HepG2 (cell line): ENCODE measurements at regions not wholly inside any gene's neighbourhood (a gene's known extent, or its start where the extent isn't known, plus 50 kb on each side); places are given as distances from the start of the nearest gene placed in this dataset.

Source experiments
- ATAC-seq: fragments of 200-7000 bp; cut with Tn5 transposase; 3 replicates; pipeline ENCODE4 v1.9.1; 2020; ENCODE audit warnings: mild to moderate bottlenecking, moderate library complexity
- BruUV-seq: library from RNA; stranded (reverse); fragments of 400-500 nt; replicated peaks from 2 replicates; lab custom pipeline; 2021; lab: Mats Ljungman, UMichigan
- CTCF ChIA-PET: fragments of 300-600 bp; formaldehyde crosslinking; extraction: SDS; loops from one replicate; lab custom pipeline; 2021; ENCODE audit warnings: low total read pairs, inconsistent platforms, low intra/inter-chr PET ratio; lab: Yijun Ruan, JAX
- POLR2A ChIA-PET: fragments of 350-600 bp; sonication (Branson Sonifier 250); formaldehyde crosslinking; loops from one replicate; lab custom pipeline; 2020; ENCODE audit warnings: antibody characterized with exemption, inconsistent platforms; lab: Yijun Ruan, JAX
- DNase-seq: peaks from one replicate; pipeline ENCODE4 v3.0.0-alpha.2; 2015; ENCODE audit warnings: low spot score
- FAIRE-seq: peaks from 3 replicates; lab custom pipeline; 2011; peaks lifted over from hg19 to GRCh38; lab: Jason Lieb, UNC
- H2AFZ ChIP-seq: one replicate; pipeline ENCODE4 v1.6.1; 2011; ENCODE audit warnings: low read length, inconsistent platforms
- H3K27ac ChIP-seq: fragments of 300-600 bp; 3 replicates; pipeline ENCODE4 v1.8.0; 2011; ENCODE audit warnings: mixed run types, mild to moderate bottlenecking, mixed read lengths, low read length, inconsistent platforms; ENCODE audit not compliant: insufficient read depth; ENCODE audit errors: extremely low read length
- H3K27me3 ChIP-seq, 2 experiments: fragments of 200-600 bp in 1 of 2; 2 replicates in 1 of 2; 3 replicates in 1 of 2; pipeline versions ENCODE4 v1.6.0 to v1.8.0; 2011; ENCODE audit warnings: low read length in 2 of 2, mild to moderate bottlenecking in 2 of 2, moderate library complexity in 2 of 2, inconsistent platforms in 1 of 2; ENCODE audit not compliant: insufficient read depth in 2 of 2, control insufficient read depth in 1 of 2
- H3K36me3 ChIP-seq, 2 experiments: fragments of 200-600 bp in 1 of 2; replicated peaks in 1 of 2; 2 replicates in 1 of 2; 3 replicates in 1 of 2; pipeline versions ENCODE4 v1.5.1 to v1.8.0; 2011; ENCODE audit warnings: low read length in 2 of 2, inconsistent platforms in 1 of 2; ENCODE audit not compliant: insufficient read depth in 2 of 2, control insufficient read depth in 1 of 2
- H3K4me1 ChIP-seq: 2 replicates; pipeline ENCODE4 v1.5.1; 2012; ENCODE audit warnings: low read length, inconsistent platforms; ENCODE audit not compliant: insufficient read depth
- H3K4me2 ChIP-seq: 2 replicates; pipeline ENCODE4 v1.6.0; 2011; ENCODE audit warnings: low read depth, low read length, inconsistent platforms
- H3K4me3 ChIP-seq, 3 experiments: fragments of 200-600 bp in 1 of 3; sonication (generic), shearing (Covaris generic) in 1 of 3; replicated peaks in 1 of 3; 2 replicates each; pipeline ENCODE4 v1.5.1; 2011 to 2016; ENCODE audit warnings: low read length in 3 of 3, inconsistent platforms in 2 of 3, low read depth in 2 of 3, mild to moderate bottlenecking in 2 of 3, control low read depth in 1 of 3, mixed read lengths in 1 of 3; ENCODE audit not compliant: insufficient read depth in 1 of 3
- H3K79me2 ChIP-seq: one replicate; pipeline ENCODE4 v1.6.1; 2011; ENCODE audit warnings: low read length, inconsistent platforms; ENCODE audit not compliant: insufficient read depth
- H3K9ac ChIP-seq: 2 replicates; pipeline ENCODE4 v1.6.0; 2011; ENCODE audit warnings: mild to moderate bottlenecking, low read depth, low read length, inconsistent platforms; ENCODE audit not compliant: insufficient read depth
- H3K9me3 ChIP-seq: 2 replicates; pipeline ENCODE4 v1.5.1; 2012; ENCODE audit warnings: mild to moderate bottlenecking, low read length
- H4K20me1 ChIP-seq: 2 replicates; pipeline ENCODE4 v1.6.0; 2011; ENCODE audit warnings: inconsistent platforms, mild to moderate bottlenecking, low read length, moderate library complexity; ENCODE audit not compliant: insufficient read depth
- CREBL2 ChIP-seq: sonication (generic); formaldehyde crosslinking; IDR thresholded peaks from 2 replicates; pipeline ENCODE4 v1.8.1; 2023; ENCODE audit warnings: missing genetic modification reagents, mild to moderate bottlenecking, borderline replicate concordance
- KDM1A ChIP-seq: IDR thresholded peaks from 2 replicates; pipeline ENCODE4 v1.6.1; 2016; ENCODE audit warnings: missing compliant biosample characterization
- KMT2B ChIP-seq: IDR thresholded peaks from 2 replicates; pipeline ENCODE4 v1.6.1; 2016; ENCODE audit warnings: missing genetic modification reagents, missing compliant biosample characterization
- NFYC ChIP-seq: IDR thresholded peaks from 2 replicates; pipeline ENCODE4 v1.6.1; 2016; ENCODE audit warnings: missing genetic modification reagents, missing compliant biosample characterization
- TBX3 ChIP-seq: fragments of 450-650 bp; IDR thresholded peaks from 2 replicates; pipeline ENCODE4 v1.6.1; 2017; ENCODE audit warnings: antibody characterized with exemption, mild to moderate bottlenecking, inconsistent platforms, borderline replicate concordance
- ZNF670 ChIP-seq: sonication (generic); formaldehyde crosslinking; IDR thresholded peaks from 2 replicates; pipeline ENCODE4 v1.8.0; 2022; ENCODE audit warnings: mild to moderate bottlenecking, missing genetic modification reagents, borderline replicate concordance
- WGBS: methylation state at CpG from one replicate; pipeline ENCODE4 v1.1.6; 2017; ENCODE audit warnings: low lambda C conversion rate; 5-methylcytosine and 5-hydroxymethylcytosine counted together
- in situ Hi-C: cut with HindIII; loops from 2 replicates; pipeline ENCODE4 v1.10.0; 2017; ENCODE audit warnings: low pct_unique_long_range_greater_than_20kb; ENCODE audit not compliant: extremely low pct_ligation_motif_present
- intact Hi-C: fragments of 100-400 bp; cut with micrococcal nuclease; formaldehyde crosslinking; loops from one replicate; pipeline ENCODE4 v1.10.0; 2022; ENCODE audit not compliant: unreplicated experiment
- TF ChIP-seq, protein P1 (sequence below): sonication (generic); formaldehyde crosslinking; IDR thresholded peaks from 2 replicates; pipeline ENCODE4 v1.8.1; 2023; ENCODE audit warnings: mild to moderate bottlenecking, missing genetic modification reagents
- TF ChIP-seq, protein P2 (sequence below): sonication (generic); formaldehyde crosslinking; IDR thresholded peaks from 2 replicates; pipeline ENCODE4 v1.8.0; 2022; ENCODE audit warnings: mild to moderate bottlenecking, missing genetic modification reagents, borderline replicate concordance

DNA sequence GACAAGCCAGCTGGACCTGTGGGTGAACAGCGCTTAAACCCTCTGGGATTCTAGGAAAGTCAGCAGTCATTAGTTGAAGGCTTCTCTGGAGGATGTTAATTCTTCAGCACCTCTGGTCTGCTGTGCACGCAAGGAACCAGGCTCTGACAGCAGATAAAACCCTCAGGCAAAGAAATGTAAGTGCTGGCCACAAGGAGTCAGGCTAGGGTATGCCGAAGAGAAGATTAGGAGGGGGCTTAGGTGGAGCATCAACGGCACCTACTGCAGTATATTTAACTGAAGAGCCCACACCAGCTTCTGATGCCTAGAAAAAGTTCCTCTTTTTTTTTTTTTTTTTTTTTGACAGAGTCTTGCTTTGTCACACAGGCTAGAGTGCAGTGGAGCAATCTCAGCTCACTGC is 304.2 kb upstream of the MC4R start:
- Histone ChIP-seq H3K36me3 (no peaks in the 10 kb centered on the region), H3K9ac (no peak overlapping the region), H2AFZ (no peak overlapping the region)
- ChIA-PET CTCF (no interaction called here), POLR2A (no interaction called here)
- no TSS peak for BruUV-seq
- intact Hi-C loops = no loop called here
- TF ChIP-seq KDM1A (CRISPR knock-in tag) (no peak), CREBL2 (CRISPR knock-in tag) (no peak), TBX3 (no peak), NFYC (CRISPR knock-in tag) (no peak), KMT2B (CRISPR knock-in tag) (no peak), ZNF670 (CRISPR knock-in tag) (no peak)
- TF ChIP-seq, protein P1, sequence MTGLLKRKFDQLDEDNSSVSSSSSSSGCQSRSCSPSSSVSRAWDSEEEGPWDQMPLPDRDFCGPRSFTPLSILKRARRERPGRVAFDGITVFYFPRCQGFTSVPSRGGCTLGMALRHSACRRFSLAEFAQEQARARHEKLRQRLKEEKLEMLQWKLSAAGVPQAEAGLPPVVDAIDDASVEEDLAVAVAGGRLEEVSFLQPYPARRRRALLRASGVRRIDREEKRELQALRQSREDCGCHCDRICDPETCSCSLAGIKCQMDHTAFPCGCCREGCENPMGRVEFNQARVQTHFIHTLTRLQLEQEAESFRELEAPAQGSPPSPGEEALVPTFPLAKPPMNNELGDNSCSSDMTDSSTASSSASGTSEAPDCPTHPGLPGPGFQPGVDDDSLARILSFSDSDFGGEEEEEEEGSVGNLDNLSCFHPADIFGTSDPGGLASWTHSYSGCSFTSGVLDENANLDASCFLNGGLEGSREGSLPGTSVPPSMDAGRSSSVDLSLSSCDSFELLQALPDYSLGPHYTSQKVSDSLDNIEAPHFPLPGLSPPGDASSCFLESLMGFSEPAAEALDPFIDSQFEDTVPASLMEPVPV (CRISPR knock-in tag) = no peak
- TF ChIP-seq, protein P2, sequence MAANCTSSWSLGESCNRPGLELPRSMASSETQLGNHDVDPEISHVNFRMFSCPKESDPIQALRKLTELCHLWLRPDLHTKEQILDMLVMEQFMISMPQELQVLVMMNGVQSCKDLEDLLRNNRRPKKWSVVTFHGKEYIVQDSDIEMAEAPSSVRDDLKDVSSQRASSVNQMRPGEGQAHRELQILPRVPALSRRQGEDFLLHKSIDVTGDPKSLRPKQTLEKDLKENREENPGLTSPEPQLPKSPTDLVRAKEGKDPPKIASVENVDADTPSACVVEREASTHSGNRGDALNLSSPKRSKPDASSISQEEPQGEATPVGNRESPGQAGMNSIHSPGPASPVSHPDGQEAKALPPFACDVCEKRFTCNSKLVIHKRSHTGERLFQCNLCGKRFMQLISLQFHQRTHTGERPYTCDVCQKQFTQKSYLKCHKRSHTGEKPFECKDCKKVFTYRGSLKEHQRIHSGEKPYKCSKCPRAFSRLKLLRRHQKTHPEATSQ (CRISPR knock-in tag) = no peak
- TF ChIP-seq, all 625 proteins: peak for 0
- no peak for DNase-seq
- H3K4me3 ChIP-seq = no peak overlapping the region
- H3K9me3 ChIP-seq = no peaks in the 10 kb centered on the region
- 13% methylated on average over 4 of the region's 4 CpGs for WGBS
- no peak for FAIRE-seq
- H3K27ac ChIP-seq = no peak overlapping the region
- in situ Hi-C loops = no loop called here
- no peaks in the 10 kb centered on the region for H3K4me1 ChIP-seq
- no peaks in the 10 kb centered on the region for H3K27me3 ChIP-seq
- no peaks in the 10 kb centered on the region for H3K79me2 ChIP-seq
- no peak for ATAC-seq
- H3K4me2 ChIP-seq = no peak overlapping the region
- no peaks in the 10 kb centered on the region for H4K20me1 ChIP-seq
